NK-92 treated with Interleukin-12 subunit alpha and Interleukin-12 subunit beta, amount 100 ng/mL, for 24 hours (cell line): ENCODE measurements at regions not wholly inside any gene's neighbourhood (a gene's known extent, or its start where the extent isn't known, plus 50 kb on each side); places are given as distances from the start of the nearest gene placed in this dataset.
"Not testable (repeated sequence)": the region's sequence is repeated elsewhere in the genome, so short reads cannot be mapped to it uniquely, and the experiment has no call there.

ENCODE experiments used
- DNase-seq: peaks from one replicate; lab custom pipeline; 2025; lab: John Stamatoyannopoulos, UW

- no peak for DNase-seq
Measured at GRCh38 chr15:62506217-62506805, 341.2 kb upstream of the C2CD4B start.

- no peak for DNase-seq
Measured at GRCh38 chr15:62509395-62509958, 344.4 kb upstream of the C2CD4B start.

GRCh38 chr15:62510791-62511190 lies 345.7 kb upstream of the C2CD4B start:
- DNase-seq, result no peak

- DNase-seq, result no peak
Measured at GRCh38 chr15:62512904-62513303, 347.8 kb upstream of the C2CD4B start.

GRCh38 chr15:62513893-62514292 lies 348.8 kb upstream of the C2CD4B start:
- no peak for DNase-seq

- DNase-seq, result no peak
Measured at GRCh38 chr15:62515696-62516395, 350.8 kb upstream of the C2CD4B start.

GRCh38 chr15:62517541-62517940 lies 352.5 kb upstream of the C2CD4B start:
- DNase-seq, result no peak

- not testable (repeated sequence) for DNase-seq
Measured at GRCh38 chr15:62518666-62519065, 353.6 kb upstream of the C2CD4B start.

- no peak for DNase-seq
Measured at GRCh38 chr15:62519900-62520299, 354.8 kb upstream of the C2CD4B start.

GRCh38 chr15:62520887-62521286 lies 355.8 kb upstream of the C2CD4B start:
- no peak for DNase-seq

- no peak for DNase-seq
Measured at GRCh38 chr15:62521396-62521795, 356.3 kb upstream of the C2CD4B start.

- no peak for DNase-seq
Measured at GRCh38 chr15:62524848-62525247, 359.8 kb upstream of the C2CD4B start.

GRCh38 chr15:62527387-62527786 lies 362.3 kb upstream of the C2CD4B start:
- no peak for DNase-seq

GRCh38 chr15:62528505-62528904 lies 363.4 kb upstream of the C2CD4B start:
- no peak for DNase-seq

- no peak for DNase-seq
Measured at GRCh38 chr15:62532367-62532766, 367.3 kb upstream of the C2CD4B start.

- DNase-seq, result no peak
Measured at GRCh38 chr15:62533687-62534086, 368.6 kb upstream of the C2CD4B start.

- no peak for DNase-seq
Measured at GRCh38 chr15:62534996-62535395, 369.9 kb upstream of the C2CD4B start.

- DNase-seq, result no peak
Measured at GRCh38 chr15:62539236-62539635, 374.2 kb upstream of the C2CD4B start.

GRCh38 chr15:62541250-62541649 lies 376.2 kb upstream of the C2CD4B start:
- DNase-seq, result no peak

GRCh38 chr15:62541846-62542245 lies 376.8 kb upstream of the C2CD4B start:
- DNase-seq, result no peak

GRCh38 chr15:62544446-62544845 lies 379.4 kb upstream of the C2CD4B start:
- no peak for DNase-seq

GRCh38 chr15:62545467-62546227 lies 380.6 kb upstream of the C2CD4B start:
- DNase-seq, result no peak

GRCh38 chr15:62546628-62547027 lies 381.5 kb upstream of the C2CD4B start:
- DNase-seq, result no peak
